Immature natural killer cell (primary cell): ENCODE measurements at regions not wholly inside any gene's neighbourhood (a gene's known extent, or its start where the extent isn't known, plus 50 kb on each side); places are given as distances from the start of the nearest gene placed in this dataset.

Experiments
- DNase-seq, 3 donors: peaks; one replicate each; pipeline ENCODE4 v3.0.0; 2022; ENCODE audit warnings: mixed read lengths in 1 of 3
- H3K27ac Mint-ChIP-seq, 6 donors: one replicate each; pipeline ENCODE4 v1.8.0; 2020; ENCODE audit warnings: mixed read lengths in 6 of 6, mild to moderate bottlenecking in 5 of 6, inconsistent platforms in 4 of 6, moderate library complexity in 3 of 6
- H3K27me3 Mint-ChIP-seq, 3 donors: one replicate each; pipeline ENCODE4 v1.8.0; 2020 to 2021; ENCODE audit warnings: low read depth in 3 of 3, mild to moderate bottlenecking in 3 of 3, mixed read lengths in 3 of 3, moderate library complexity in 3 of 3, inconsistent platforms in 1 of 3
- H3K36me3 Mint-ChIP-seq, 3 donors: one replicate each; pipeline ENCODE4 v1.8.0; 2020; ENCODE audit warnings: mixed read lengths in 3 of 3, inconsistent platforms in 2 of 3, mild to moderate bottlenecking in 2 of 3
- H3K4me1 Mint-ChIP-seq, 2 donors: one replicate each; pipeline ENCODE4 v1.8.0; 2020; ENCODE audit warnings: inconsistent platforms in 2 of 2, mild to moderate bottlenecking in 2 of 2, mixed read lengths in 2 of 2, moderate library complexity in 1 of 2
- H3K4me3 Mint-ChIP-seq, 5 donors: one replicate each; pipeline ENCODE4 v1.8.0; 2020; ENCODE audit warnings: mild to moderate bottlenecking in 5 of 5, mixed read lengths in 5 of 5, inconsistent platforms in 3 of 5, moderate library complexity in 3 of 5
- H3K9me3 Mint-ChIP-seq, 6 donors: one replicate each; pipeline ENCODE4 v1.8.0; 2020; ENCODE audit warnings: mild to moderate bottlenecking in 6 of 6, mixed read lengths in 6 of 6, inconsistent platforms in 4 of 6, moderate library complexity in 3 of 6

- peaks cover 5 to 49% (median 16%) of the 10 kb centered on the region in 6 donors for H3K9me3 Mint-ChIP-seq
These were observed 515.8 kb downstream of the SLITRK6 start for GRCh38 chr13:85283408-85283807.

GRCh38 chr13:85282876-85283275 lies 516.3 kb downstream of the SLITRK6 start:
- peaks cover 5 to 49% (median 15%) of the 10 kb centered on the region in 6 donors for H3K9me3 Mint-ChIP-seq
- no peaks in the 10 kb centered on the region for H3K36me3 Mint-ChIP-seq
- H3K4me3 Mint-ChIP-seq: no peak overlapping the region
- H3K27me3 Mint-ChIP-seq: peaks cover 0 to 4% (median 0%) of the 10 kb centered on the region in 3 donors
- H3K4me1 Mint-ChIP-seq: no peaks in the 10 kb centered on the region
- no peak for DNase-seq
- no peak overlapping the region for H3K27ac Mint-ChIP-seq

More at GRCh38 chr13:85283408-85283807, 515.8 kb downstream of the SLITRK6 start:
- Mint-ChIP-seq H3K36me3 (no peaks in the 10 kb centered on the region), H3K27me3 (peaks cover 0 to 2% (median 0%) of the 10 kb centered on the region in 3 donors), H3K4me1 (no peaks in the 10 kb centered on the region), H3K27ac (no peak overlapping the region), H3K4me3 (no peak overlapping the region)
- DNase-seq: no peak

DNA sequence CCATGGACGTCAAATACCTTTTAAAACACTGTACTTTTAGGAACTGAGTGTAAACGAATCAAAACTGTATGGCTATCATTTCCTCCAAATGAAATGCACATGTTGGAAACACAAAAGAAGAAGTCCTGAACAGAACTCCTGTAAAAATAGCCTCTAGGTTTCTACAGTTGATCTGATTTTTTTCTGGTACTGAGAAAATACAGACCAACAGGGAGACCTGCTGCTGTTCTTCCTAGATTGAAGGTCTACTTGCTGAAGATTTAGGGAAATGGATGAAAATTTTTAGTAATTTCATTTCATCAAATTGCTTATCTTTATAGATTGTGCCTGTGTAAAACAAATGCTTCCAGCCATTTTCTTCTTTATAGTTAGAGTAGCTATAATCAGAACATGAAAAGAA lies 520.4 kb downstream of the SLITRK6 start:
- peaks cover 0 to 4% (median 0%) of the 10 kb centered on the region in 3 donors for H3K27me3 Mint-ChIP-seq
- H3K4me1 Mint-ChIP-seq: no peaks in the 10 kb centered on the region
- no peak for DNase-seq
- H3K36me3 Mint-ChIP-seq: no peaks in the 10 kb centered on the region
- H3K9me3 Mint-ChIP-seq: peaks cover 0 to 37% (median 22%) of the 10 kb centered on the region in 6 donors
- H3K27ac Mint-ChIP-seq: no peak overlapping the region
- no peak overlapping the region for H3K4me3 Mint-ChIP-seq

DNA sequence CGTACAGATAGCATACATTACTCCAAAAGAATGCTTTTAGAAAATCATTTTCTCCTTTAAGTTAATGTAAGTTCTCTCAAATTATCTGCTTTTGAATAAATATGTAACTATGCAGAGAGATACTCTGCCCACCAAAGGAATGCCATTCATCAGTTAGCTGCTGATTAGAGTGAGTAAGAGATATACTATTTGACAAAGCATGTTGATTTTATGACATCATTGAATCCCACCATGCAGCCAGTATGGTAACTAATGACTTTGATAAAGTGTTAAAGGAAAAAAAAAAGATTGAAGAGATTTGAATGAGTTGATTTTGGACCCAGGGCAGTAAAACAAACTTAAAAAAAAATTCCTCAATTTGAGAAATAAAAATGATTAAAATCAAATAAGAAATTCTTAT lies 521.5 kb downstream of the SLITRK6 start:
- Mint-ChIP-seq H3K9me3 (peaks cover 0 to 30% (median 24%) of the 10 kb centered on the region in 6 donors), H3K4me1 (no peaks in the 10 kb centered on the region), H3K4me3 (no peak overlapping the region), H3K27me3 (peaks cover 0 to 4% (median 0%) of the 10 kb centered on the region in 3 donors), H3K36me3 (no peaks in the 10 kb centered on the region), H3K27ac (no peak overlapping the region)
- DNase-seq: no peak

DNA sequence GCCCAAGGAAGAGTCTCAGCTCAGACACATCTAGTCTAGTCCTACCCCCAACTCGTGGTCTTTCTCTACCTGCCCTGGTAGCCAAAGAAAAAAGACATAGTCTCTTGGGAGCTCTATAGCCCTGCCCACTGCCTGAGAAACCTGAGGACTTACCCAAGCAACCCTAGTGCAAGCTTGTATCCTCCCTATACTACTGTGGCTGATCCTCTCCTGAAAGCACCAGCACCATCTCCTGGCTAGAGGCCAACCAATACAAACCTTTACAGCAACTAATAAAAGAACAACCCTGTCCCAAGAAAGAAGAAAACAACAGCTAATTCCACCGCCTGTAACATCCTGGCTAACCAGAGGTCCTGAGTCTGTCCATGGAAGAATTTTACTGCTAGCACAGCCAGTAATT lies 532.4 kb downstream of the SLITRK6 start:
- Mint-ChIP-seq H3K9me3 (peaks cover 3 to 62% (median 35%) of the 10 kb centered on the region in 6 donors), H3K4me1 (no peaks in the 10 kb centered on the region), H3K36me3 (peaks cover 0 to 5% (median 5%) of the 10 kb centered on the region in 3 donors), H3K27ac (no peak overlapping the region), H3K4me3 (no peak overlapping the region), H3K27me3 (peaks cover 0 to 2% (median 2%) of the 10 kb centered on the region in 3 donors)
- DNase-seq: no peak

- H3K27me3 Mint-ChIP-seq: peaks cover 0 to 2% (median 2%) of the 10 kb centered on the region in 3 donors
- H3K9me3 Mint-ChIP-seq: peaks cover 6 to 62% (median 31%) of the 10 kb centered on the region in 6 donors
- no peak overlapping the region for H3K27ac Mint-ChIP-seq
- no peaks in the 10 kb centered on the region for H3K4me1 Mint-ChIP-seq
- peaks cover 0 to 5% (median 5%) of the 10 kb centered on the region in 3 donors for H3K36me3 Mint-ChIP-seq
- DNase-seq: no peak
- no peak overlapping the region for H3K4me3 Mint-ChIP-seq
These were observed 532.9 kb downstream of the SLITRK6 start for GRCh38 chr13:85266331-85266730.

- no peak for DNase-seq
- Mint-ChIP-seq H3K9me3 (peaks cover 6 to 63% (median 30%) of the 10 kb centered on the region in 6 donors), H3K27ac (no peak overlapping the region), H3K4me1 (no peaks in the 10 kb centered on the region), H3K36me3 (peaks cover 0 to 5% (median 5%) of the 10 kb centered on the region in 3 donors), H3K27me3 (peaks cover 0 to 2% (median 2%) of the 10 kb centered on the region in 3 donors), H3K4me3 (no peak overlapping the region)
These were observed 533.9 kb downstream of the SLITRK6 start for GRCh38 chr13:85265296-85265695.

- no peak overlapping the region for H3K27ac Mint-ChIP-seq
- peaks cover 0 to 2% (median 2%) of the 10 kb centered on the region in 3 donors for H3K27me3 Mint-ChIP-seq
- H3K4me3 Mint-ChIP-seq: no peak overlapping the region
- no peak for DNase-seq
- no peaks in the 10 kb centered on the region for H3K4me1 Mint-ChIP-seq
- peaks cover 7 to 56% (median 21%) of the 10 kb centered on the region in 6 donors for H3K9me3 Mint-ChIP-seq
- H3K36me3 Mint-ChIP-seq: peaks cover 0 to 5% (median 5%) of the 10 kb centered on the region in 3 donors
These were observed 536.7 kb downstream of the SLITRK6 start for GRCh38 chr13:85262499-85262898.

DNA sequence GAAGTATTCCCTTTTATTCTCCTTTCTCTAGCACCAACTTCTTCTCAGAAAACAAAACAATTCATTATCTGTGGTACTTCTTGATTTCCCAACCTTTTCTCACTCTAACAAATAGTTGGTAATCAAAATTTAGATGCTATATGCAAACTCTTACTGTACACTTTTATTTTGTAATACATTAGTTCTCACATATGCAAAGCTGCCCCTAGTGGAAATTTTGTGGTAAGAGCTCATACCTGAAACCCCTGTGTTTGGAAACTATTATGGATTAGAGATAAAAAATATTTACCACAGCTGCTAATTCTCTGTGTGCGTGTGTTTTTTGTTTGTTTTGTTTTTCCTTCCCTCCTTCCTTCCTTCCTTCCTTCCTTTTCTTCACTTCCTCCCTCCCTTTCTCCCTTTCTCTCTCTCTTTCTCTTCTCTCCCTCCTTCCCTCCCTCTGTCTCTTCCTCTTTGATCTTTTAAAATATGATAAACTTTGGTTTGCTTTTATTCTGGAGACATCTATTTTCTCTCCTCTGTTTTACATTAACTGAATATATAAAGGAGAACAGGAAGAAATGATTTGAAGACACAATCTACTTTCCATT lies 537.4 kb downstream of the SLITRK6 start:
- H3K4me1 Mint-ChIP-seq: no peaks in the 10 kb centered on the region
- no peak overlapping the region for H3K27ac Mint-ChIP-seq
- DNase-seq: no peak
- peaks cover 5 to 50% (median 17%) of the 10 kb centered on the region in 6 donors for H3K9me3 Mint-ChIP-seq
- H3K4me3 Mint-ChIP-seq: no peak overlapping the region
- peaks cover 0 to 2% (median under 1%) of the 10 kb centered on the region in 3 donors for H3K27me3 Mint-ChIP-seq
- peaks cover 0 to 5% (median 0%) of the 10 kb centered on the region in 3 donors for H3K36me3 Mint-ChIP-seq

GRCh38 chr13:85260896-85261295 lies 538.3 kb downstream of the SLITRK6 start:
- Mint-ChIP-seq H3K4me3 (no peak overlapping the region), H3K27me3 (no peaks in the 10 kb centered on the region), H3K36me3 (peaks cover 0 to 3% (median 0%) of the 10 kb centered on the region in 3 donors), H3K4me1 (no peaks in the 10 kb centered on the region), H3K9me3 (peaks cover 2 to 40% (median 16%) of the 10 kb centered on the region in 6 donors), H3K27ac (no peak overlapping the region)
- DNase-seq: no peak

- Mint-ChIP-seq H3K27ac (no peak overlapping the region), H3K4me3 (no peak overlapping the region), H3K4me1 (no peaks in the 10 kb centered on the region), H3K27me3 (no peaks in the 10 kb centered on the region), H3K9me3 (peaks cover 5 to 42% (median 24%) of the 10 kb centered on the region in 6 donors), H3K36me3 (peaks cover 0 to 3% (median 0%) of the 10 kb centered on the region in 3 donors)
- DNase-seq: no peak
These were observed 543.2 kb downstream of the SLITRK6 start for GRCh38 chr13:85255978-85256377.

GRCh38 chr13:85254641-85255040 lies 544.6 kb downstream of the SLITRK6 start:
- H3K4me3 Mint-ChIP-seq: no peak overlapping the region
- no peaks in the 10 kb centered on the region for H3K4me1 Mint-ChIP-seq
- H3K36me3 Mint-ChIP-seq: peaks cover 0 to 3% (median 0%) of the 10 kb centered on the region in 3 donors
- no peak overlapping the region for H3K27ac Mint-ChIP-seq
- no peaks in the 10 kb centered on the region for H3K27me3 Mint-ChIP-seq
- DNase-seq: no peak
- H3K9me3 Mint-ChIP-seq: peaks cover 4 to 40% (median 25%) of the 10 kb centered on the region in 6 donors

- Mint-ChIP-seq H3K4me1 (no peaks in the 10 kb centered on the region), H3K36me3 (no peaks in the 10 kb centered on the region), H3K27ac (no peak overlapping the region), H3K27me3 (peaks cover 0 to under 1% (median 0%) of the 10 kb centered on the region in 3 donors), H3K4me3 (no peak overlapping the region), H3K9me3 (peaks cover 5 to 37% (median 17%) of the 10 kb centered on the region in 6 donors)
- no peak for DNase-seq
These were observed 550.1 kb downstream of the SLITRK6 start for GRCh38 chr13:85249151-85249550.

DNA sequence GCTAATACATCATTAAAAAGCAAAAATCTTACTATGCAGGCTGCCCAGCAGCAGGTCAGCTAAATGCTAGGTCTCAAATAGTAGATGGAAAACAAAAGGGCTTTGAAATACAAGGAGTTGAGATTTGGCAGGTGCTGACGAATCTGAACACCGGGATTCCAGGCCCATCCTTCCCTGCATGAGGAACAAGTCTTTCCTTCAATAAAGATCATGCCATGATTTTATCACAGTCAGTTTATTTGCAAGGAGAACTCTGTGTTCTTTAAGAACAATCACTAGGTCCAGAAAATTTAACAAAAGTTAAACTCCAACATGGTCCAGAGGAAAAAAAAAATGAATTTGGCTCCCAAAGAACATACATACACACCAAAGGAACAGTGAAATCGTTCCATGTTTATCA lies 551.4 kb downstream of the SLITRK6 start:
- DNase-seq: no peak
- no peak overlapping the region for H3K4me3 Mint-ChIP-seq
- peaks cover 4 to 30% (median 12%) of the 10 kb centered on the region in 6 donors for H3K9me3 Mint-ChIP-seq
- peaks cover 0 to 4% (median 0%) of the 10 kb centered on the region in 3 donors for H3K27me3 Mint-ChIP-seq
- no peak overlapping the region for H3K27ac Mint-ChIP-seq
- no peaks in the 10 kb centered on the region for H3K36me3 Mint-ChIP-seq
- H3K4me1 Mint-ChIP-seq: no peaks in the 10 kb centered on the region
